HCT116 (cell line): ENCODE measurements at regions not wholly inside any gene's neighbourhood (a gene's known extent, or its start where the extent isn't known, plus 50 kb on each side); places are given as distances from the start of the nearest gene placed in this dataset.

ENCODE experiments used
- ATAC-seq: fragments of 200-7000 bp; cut with Tn5 transposase; 2 replicates; pipeline ENCODE4 v1.9.1; 2020; ENCODE audit warnings: mild to moderate bottlenecking, moderate library complexity
- BruUV-seq: library from RNA; stranded (reverse); fragments of 400-500 nt; replicated peaks from 2 replicates; lab custom pipeline; 2021; lab: Mats Ljungman, UMichigan
- CTCF ChIA-PET: fragments of 300-600 bp; sonication (Branson Sonifier 250); formaldehyde crosslinking; loops from one replicate; lab custom pipeline; 2021; ENCODE audit warnings: antibody characterized with exemption; lab: Charles Lee
- POLR2A ChIA-PET: fragments of 300-600, 350-600 bp; sonication (Branson Sonifier 250); formaldehyde crosslinking; loops from one replicate; lab custom pipeline; 2021; ENCODE audit warnings: antibody characterized with exemption; lab: Charles Lee
- RAD21 ChIA-PET, 2 experiments: fragments of 300-600 bp; sonication (Branson Sonifier 250); formaldehyde crosslinking; loops; one replicate each; lab custom pipeline; 2023; ENCODE audit warnings: low total read pairs in 2 of 2; ENCODE audit not compliant: uncharacterized antibody in 2 of 2, unreplicated experiment in 2 of 2, low non-redundant PET in 1 of 2; lab: Charles Lee
- DNase-seq: peaks from one replicate; pipeline ENCODE4 v3.0.0-alpha.2; 2010; ENCODE audit warnings: low read depth, low spot score
- H2AFZ ChIP-seq: fragments of 200-600 bp; shearing (Covaris generic), sonication (generic); 2 replicates; pipeline ENCODE4 v1.6.1; 2017; ENCODE audit warnings: low read depth, mixed run types, mixed read lengths, antibody characterized with exemption, low read length; ENCODE audit not compliant: poor library complexity, severe bottlenecking
- H3K27ac ChIP-seq: 2 replicates; pipeline ENCODE4 v1.5.1; 2012; ENCODE audit warnings: low read depth, low read length
- H3K27me3 ChIP-seq: fragments of 200-600 bp; sonication (generic); 2 replicates; pipeline ENCODE4 v1.6.1; 2016; ENCODE audit warnings: mixed run types, low read length, mixed read lengths; ENCODE audit not compliant: insufficient read depth
- H3K36me3 ChIP-seq, 2 experiments: fragments of 200-500 bp in 1 of 2; fragments of 200-600 bp in 1 of 2; sonication (Bioruptor generic) in 1 of 2; sonication (generic) in 1 of 2; 2 replicates each; pipeline versions ENCODE4 v1.5.1 to v1.6.1; 2014 to 2016; ENCODE audit warnings: low read length in 2 of 2, inconsistent platforms in 1 of 2, mixed read lengths in 1 of 2, mixed run types in 1 of 2; ENCODE audit not compliant: insufficient read depth in 2 of 2, control insufficient read depth in 1 of 2
- H3K4me1 ChIP-seq, 2 experiments: fragments of 200-600 bp in 1 of 2; sonication (generic) in 1 of 2; 2 replicates each; pipeline versions ENCODE4 v1.5.1 to v1.6.1; 2012 to 2017; ENCODE audit warnings: low read length in 2 of 2, inconsistent platforms in 1 of 2, mild to moderate bottlenecking in 1 of 2, mixed read lengths in 1 of 2, mixed run types in 1 of 2, moderate library complexity in 1 of 2; ENCODE audit not compliant: insufficient read depth in 2 of 2, control insufficient read depth in 1 of 2
- H3K4me2 ChIP-seq: fragments of 200-600 bp; sonication (generic); 2 replicates; pipeline ENCODE4 v1.6.1; 2017; ENCODE audit warnings: mixed run types, low read length, mixed read lengths
- H3K4me3 ChIP-seq, 2 experiments: fragments of 200-600 bp in 1 of 2; sonication (generic) in 1 of 2; replicated peaks in 1 of 2; 2 replicates each; pipeline ENCODE4 v1.5.1; 2011 to 2016; ENCODE audit warnings: low read length in 2 of 2, control low read depth in 1 of 2, low read depth in 1 of 2, mild to moderate bottlenecking in 1 of 2, mixed read lengths in 1 of 2, mixed run types in 1 of 2
- H3K79me2 ChIP-seq: fragments of 200-600 bp; sonication (generic); 2 replicates; pipeline ENCODE4 v1.6.1; 2017; ENCODE audit warnings: mild to moderate bottlenecking, mixed run types, low read length, moderate library complexity, mixed read lengths; ENCODE audit not compliant: insufficient read depth
- H3K9ac ChIP-seq: fragments of 200-600 bp; sonication (generic); 2 replicates; pipeline ENCODE4 v1.6.1; 2016; ENCODE audit warnings: low read length, mixed read lengths
- H3K9me2 ChIP-seq: fragments of 200-600 bp; sonication (generic), shearing (Covaris generic); 2 replicates; pipeline ENCODE4 v1.6.1; 2017; ENCODE audit warnings: mixed run types, mild to moderate bottlenecking, moderate library complexity; ENCODE audit not compliant: insufficient read depth
- H3K9me3 ChIP-seq, 2 experiments: fragments of 200-500 bp in 1 of 2; fragments of 200-600 bp in 1 of 2; sonication (Bioruptor generic) in 1 of 2; sonication (generic) in 1 of 2; 2 replicates each; pipeline ENCODE4 v1.6.1; 2014 to 2017; ENCODE audit warnings: low read length in 2 of 2, mixed read lengths in 2 of 2, inconsistent platforms in 1 of 2, low read depth in 1 of 2, mild to moderate bottlenecking in 1 of 2, mixed run types in 1 of 2, moderate library complexity in 1 of 2; ENCODE audit not compliant: control insufficient read depth in 1 of 2, insufficient read depth in 1 of 2
- H4K20me1 ChIP-seq: fragments of 200-600 bp; sonication (generic), shearing (Covaris generic); 2 replicates; pipeline ENCODE4 v1.6.1; 2017; ENCODE audit warnings: mixed run types, mild to moderate bottlenecking, moderate library complexity; ENCODE audit not compliant: insufficient read depth
- ATF3 ChIP-seq: IDR thresholded peaks from 2 replicates; pipeline ENCODE4 v1.6.1; 2012
- CEBPB ChIP-seq: IDR thresholded peaks from 2 replicates; pipeline ENCODE4 v1.6.1; 2012; ENCODE audit warnings: low read depth
- CTCF ChIP-seq, 3 experiments: fragments of 200-600 bp in 1 of 3; sonication (generic) in 1 of 3; IDR thresholded peaks in 2 of 3; conservative IDR thresholded peaks in 1 of 3; 2 replicates each; pipeline ENCODE4 v1.5.1; 2012 to 2017; ENCODE audit warnings: low read depth in 2 of 3, low read length in 2 of 3, antibody characterized with exemption in 1 of 3, borderline replicate concordance in 1 of 3, control low read depth in 1 of 3, mild to moderate bottlenecking in 1 of 3, mixed read lengths in 1 of 3, mixed run types in 1 of 3, moderate library complexity in 1 of 3; ENCODE audit not compliant: insufficient read depth in 1 of 3
- EZH2 ChIP-seq: fragments of 200-600 bp; sonication (generic); IDR thresholded peaks from 2 replicates; pipeline ENCODE4 v1.6.1; 2017; ENCODE audit warnings: antibody characterized with exemption, mixed run types
- FOSL1 ChIP-seq: IDR thresholded peaks from 2 replicates; pipeline ENCODE4 v1.6.1; 2012; ENCODE audit warnings: low read depth
- POLR2A ChIP-seq: IDR thresholded peaks from 2 replicates; pipeline ENCODE4 v1.7.0; 2011; ENCODE audit warnings: borderline replicate concordance; ENCODE audit not compliant: insufficient read depth, insufficient read length; ENCODE audit errors: extremely low read depth
- REST ChIP-seq: IDR thresholded peaks from 2 replicates; pipeline ENCODE4 v1.6.1; 2012; ENCODE audit warnings: low read depth
- YY1 ChIP-seq: IDR thresholded peaks from 2 replicates; pipeline ENCODE4 v1.6.1; 2011; ENCODE audit warnings: low read length, low read depth, moderate library complexity, mild to moderate bottlenecking; ENCODE audit not compliant: insufficient replicate concordance; ENCODE audit errors: extremely low read depth
- ZNF274 ChIP-seq: fragments of 200-500 bp; sonication (Bioruptor generic); IDR thresholded peaks from 2 replicates; pipeline ENCODE4 v1.6.1; 2014; ENCODE audit warnings: mild to moderate bottlenecking, low read depth, low read length, inconsistent platforms
- intact Hi-C: fragments of 100-400 bp; cut with micrococcal nuclease; formaldehyde crosslinking; loops from 2 replicates; pipeline ENCODE4 v1.10.0; 2022

- no peak for DNase-seq
- no TSS peak for BruUV-seq
- no peaks in the 10 kb centered on the region for H3K4me1 ChIP-seq
- H3K27me3 ChIP-seq = peaks cover 4% of the 10 kb centered on the region; the same call in 1 of the 2 replicates
- no peak overlapping the region for H3K4me3 ChIP-seq
- H4K20me1 ChIP-seq = no peaks in the 10 kb centered on the region
- RAD21 ChIA-PET = no interaction called here
- no peak overlapping the region for H3K4me2 ChIP-seq
- H3K27ac ChIP-seq = no peak overlapping the region
- no peak overlapping the region for H3K9ac ChIP-seq
- intact Hi-C loops = no loop called here
- ATAC-seq = no peak
- CTCF ChIA-PET = no interaction called here
- H3K79me2 ChIP-seq = no peaks in the 10 kb centered on the region
- POLR2A ChIA-PET = no interaction called here
- TF ChIP-seq ATF3 (no peak), CEBPB (no peak), ZNF274 (no peak), FOSL1 (no peak), YY1 (no peak), CTCF (IDR thresholded peaks at IDR 0.05 in 2 of 3, conservative IDR thresholded peaks at IDR 0.05 in 1 of 3; ENCODE audit: borderline replicate concordance in 1 of 3, insufficient read depth in 1 of 3, low read depth in 2 of 3, low read length in 2 of 3) (no peak), REST (no peak), POLR2A (no peak), EZH2 (no peak)
- TF ChIP-seq, all 23 proteins: peak for 0
- Histone ChIP-seq H3K9me2 (no peaks in the 10 kb centered on the region), H3K36me3 (no peaks in the 10 kb centered on the region), H2AFZ (no peak overlapping the region), H3K9me3 (no peaks in the 10 kb centered on the region)
Measured at GRCh38 chr20:54324652-54325285, 116.9 kb downstream of the PFDN4 start.
